NCI-H128 (cell line): ENCODE measurements at regions not wholly inside any gene's neighbourhood (a gene's known extent, or its start where the extent isn't known, plus 50 kb on each side); places are given as distances from the start of the nearest gene placed in this dataset.

ENCODE experiments used
- DNase-seq: peaks from one replicate; lab custom pipeline; 2025; ENCODE audit not compliant: unreplicated experiment; lab: John Stamatoyannopoulos, UW

GRCh38 chr6:104428184-104428583, 431.5 kb downstream of the HACE1 start:
- DNase-seq = no peak

- DNase-seq = no peak
Measured at GRCh38 chr6:104423691-104424090, 436.0 kb downstream of the HACE1 start.

- DNase-seq = no peak
Measured at GRCh38 chr6:104421650-104422049, 438.1 kb downstream of the HACE1 start.

GRCh38 chr6:104418839-104419238, 440.9 kb downstream of the HACE1 start:
- DNase-seq = no peak

- no peak for DNase-seq
Measured at GRCh38 chr6:104418125-104418524, 441.6 kb downstream of the HACE1 start.

GRCh38 chr6:104414723-104415122, 445.0 kb downstream of the HACE1 start:
- DNase-seq = no peak

GRCh38 chr6:104413767-104414166, 446.0 kb downstream of the HACE1 start:
- no peak for DNase-seq

- no peak for DNase-seq
Measured at GRCh38 chr6:104411302-104411701, 448.4 kb downstream of the HACE1 start.

- DNase-seq = no peak
Measured at GRCh38 chr6:104409913-104410312, 449.8 kb downstream of the HACE1 start.

GRCh38 chr6:104407957-104408356, 451.8 kb downstream of the HACE1 start:
- DNase-seq = no peak

GRCh38 chr6:104404377-104404776, 455.3 kb downstream of the HACE1 start:
- DNase-seq = no peak

- DNase-seq = no peak
Measured at GRCh38 chr6:104402572-104402971, 457.1 kb downstream of the HACE1 start.

- DNase-seq = no peak
Measured at GRCh38 chr6:104401926-104402325, 457.8 kb downstream of the HACE1 start.

GRCh38 chr6:104400844-104401243, 458.9 kb downstream of the HACE1 start:
- DNase-seq = no peak

GRCh38 chr6:104396077-104396476, 463.6 kb downstream of the HACE1 start:
- DNase-seq = no peak

- no peak for DNase-seq
Measured at GRCh38 chr6:104381907-104382306, 477.8 kb downstream of the HACE1 start.

- DNase-seq = no peak
Measured at GRCh38 chr6:104365451-104366234, 494.1 kb downstream of the HACE1 start.

GRCh38 chr6:104357928-104358327, 501.8 kb downstream of the HACE1 start:
- DNase-seq = no peak

GRCh38 chr6:104356197-104356596, 503.5 kb downstream of the HACE1 start:
- no peak for DNase-seq

GRCh38 chr6:104349191-104349590, 510.5 kb downstream of the HACE1 start:
- DNase-seq = no peak

- DNase-seq = no peak
Measured at GRCh38 chr6:104344223-104344622, 515.5 kb downstream of the HACE1 start.

GRCh38 chr6:104332364-104332763, 527.4 kb downstream of the HACE1 start:
- no peak for DNase-seq
